HCT116 (cell line): ENCODE measurements at regions not wholly inside any gene's neighbourhood (a gene's known extent, or its start where the extent isn't known, plus 50 kb on each side); places are given as distances from the start of the nearest gene placed in this dataset.

Experiments used
- ATAC-seq: fragments of 200-7000 bp; cut with Tn5 transposase; 2 replicates; pipeline ENCODE4 v1.9.1; 2020; ENCODE audit warnings: mild to moderate bottlenecking, moderate library complexity
- BruUV-seq: library from RNA; stranded (reverse); fragments of 400-500 nt; replicated peaks from 2 replicates; lab custom pipeline; 2021; lab: Mats Ljungman, UMichigan
- CTCF ChIA-PET: fragments of 300-600 bp; sonication (Branson Sonifier 250); formaldehyde crosslinking; loops from one replicate; lab custom pipeline; 2021; ENCODE audit warnings: antibody characterized with exemption; lab: Charles Lee
- POLR2A ChIA-PET: fragments of 300-600, 350-600 bp; sonication (Branson Sonifier 250); formaldehyde crosslinking; loops from one replicate; lab custom pipeline; 2021; ENCODE audit warnings: antibody characterized with exemption; lab: Charles Lee
- RAD21 ChIA-PET, 2 experiments: fragments of 300-600 bp; sonication (Branson Sonifier 250); formaldehyde crosslinking; loops; one replicate each; lab custom pipeline; 2023; ENCODE audit warnings: low total read pairs in 2 of 2; ENCODE audit not compliant: uncharacterized antibody in 2 of 2, unreplicated experiment in 2 of 2, low non-redundant PET in 1 of 2; lab: Charles Lee
- DNase-seq: peaks from one replicate; pipeline ENCODE4 v3.0.0-alpha.2; 2010; ENCODE audit warnings: low read depth, low spot score
- H2AFZ ChIP-seq: fragments of 200-600 bp; shearing (Covaris generic), sonication (generic); 2 replicates; pipeline ENCODE4 v1.6.1; 2017; ENCODE audit warnings: low read depth, mixed run types, mixed read lengths, antibody characterized with exemption, low read length; ENCODE audit not compliant: poor library complexity, severe bottlenecking
- H3K27ac ChIP-seq: 2 replicates; pipeline ENCODE4 v1.5.1; 2012; ENCODE audit warnings: low read depth, low read length
- H3K27me3 ChIP-seq: fragments of 200-600 bp; sonication (generic); 2 replicates; pipeline ENCODE4 v1.6.1; 2016; ENCODE audit warnings: mixed run types, low read length, mixed read lengths; ENCODE audit not compliant: insufficient read depth
- H3K36me3 ChIP-seq, 2 experiments: fragments of 200-500 bp in 1 of 2; fragments of 200-600 bp in 1 of 2; sonication (Bioruptor generic) in 1 of 2; sonication (generic) in 1 of 2; 2 replicates each; pipeline versions ENCODE4 v1.5.1 to v1.6.1; 2014 to 2016; ENCODE audit warnings: low read length in 2 of 2, inconsistent platforms in 1 of 2, mixed read lengths in 1 of 2, mixed run types in 1 of 2; ENCODE audit not compliant: insufficient read depth in 2 of 2, control insufficient read depth in 1 of 2
- H3K4me1 ChIP-seq, 2 experiments: fragments of 200-600 bp in 1 of 2; sonication (generic) in 1 of 2; 2 replicates each; pipeline versions ENCODE4 v1.5.1 to v1.6.1; 2012 to 2017; ENCODE audit warnings: low read length in 2 of 2, inconsistent platforms in 1 of 2, mild to moderate bottlenecking in 1 of 2, mixed read lengths in 1 of 2, mixed run types in 1 of 2, moderate library complexity in 1 of 2; ENCODE audit not compliant: insufficient read depth in 2 of 2, control insufficient read depth in 1 of 2
- H3K4me2 ChIP-seq: fragments of 200-600 bp; sonication (generic); 2 replicates; pipeline ENCODE4 v1.6.1; 2017; ENCODE audit warnings: mixed run types, low read length, mixed read lengths
- H3K4me3 ChIP-seq, 2 experiments: fragments of 200-600 bp in 1 of 2; sonication (generic) in 1 of 2; replicated peaks in 1 of 2; 2 replicates each; pipeline ENCODE4 v1.5.1; 2011 to 2016; ENCODE audit warnings: low read length in 2 of 2, control low read depth in 1 of 2, low read depth in 1 of 2, mild to moderate bottlenecking in 1 of 2, mixed read lengths in 1 of 2, mixed run types in 1 of 2
- H3K79me2 ChIP-seq: fragments of 200-600 bp; sonication (generic); 2 replicates; pipeline ENCODE4 v1.6.1; 2017; ENCODE audit warnings: mild to moderate bottlenecking, mixed run types, low read length, moderate library complexity, mixed read lengths; ENCODE audit not compliant: insufficient read depth
- H3K9ac ChIP-seq: fragments of 200-600 bp; sonication (generic); 2 replicates; pipeline ENCODE4 v1.6.1; 2016; ENCODE audit warnings: low read length, mixed read lengths
- H3K9me2 ChIP-seq: fragments of 200-600 bp; sonication (generic), shearing (Covaris generic); 2 replicates; pipeline ENCODE4 v1.6.1; 2017; ENCODE audit warnings: mixed run types, mild to moderate bottlenecking, moderate library complexity; ENCODE audit not compliant: insufficient read depth
- H3K9me3 ChIP-seq, 2 experiments: fragments of 200-500 bp in 1 of 2; fragments of 200-600 bp in 1 of 2; sonication (Bioruptor generic) in 1 of 2; sonication (generic) in 1 of 2; 2 replicates each; pipeline ENCODE4 v1.6.1; 2014 to 2017; ENCODE audit warnings: low read length in 2 of 2, mixed read lengths in 2 of 2, inconsistent platforms in 1 of 2, low read depth in 1 of 2, mild to moderate bottlenecking in 1 of 2, mixed run types in 1 of 2, moderate library complexity in 1 of 2; ENCODE audit not compliant: control insufficient read depth in 1 of 2, insufficient read depth in 1 of 2
- H4K20me1 ChIP-seq: fragments of 200-600 bp; sonication (generic), shearing (Covaris generic); 2 replicates; pipeline ENCODE4 v1.6.1; 2017; ENCODE audit warnings: mixed run types, mild to moderate bottlenecking, moderate library complexity; ENCODE audit not compliant: insufficient read depth
- ELF1 ChIP-seq: IDR thresholded peaks from 2 replicates; pipeline ENCODE4 v1.6.1; 2012; ENCODE audit warnings: low read depth, borderline replicate concordance
- FOSL1 ChIP-seq: IDR thresholded peaks from 2 replicates; pipeline ENCODE4 v1.6.1; 2012; ENCODE audit warnings: low read depth
- JUND ChIP-seq: IDR thresholded peaks from 2 replicates; pipeline ENCODE4 v1.6.1; 2012
- POLR2A ChIP-seq: IDR thresholded peaks from 2 replicates; pipeline ENCODE4 v1.7.0; 2011; ENCODE audit warnings: borderline replicate concordance; ENCODE audit not compliant: insufficient read depth, insufficient read length; ENCODE audit errors: extremely low read depth
- RAD21 ChIP-seq: IDR thresholded peaks from 2 replicates; pipeline ENCODE4 v1.6.1; 2012; ENCODE audit warnings: low read depth, mild to moderate bottlenecking
- SIN3A ChIP-seq: IDR thresholded peaks from 2 replicates; pipeline ENCODE4 v1.6.1; 2012; ENCODE audit warnings: low read depth
- SP1 ChIP-seq: IDR thresholded peaks from 2 replicates; pipeline ENCODE4 v1.6.1; 2012; ENCODE audit warnings: low read depth
- SRF ChIP-seq: IDR thresholded peaks from 2 replicates; pipeline ENCODE4 v1.6.1; 2012; ENCODE audit warnings: low read depth
- YY1 ChIP-seq: IDR thresholded peaks from 2 replicates; pipeline ENCODE4 v1.6.1; 2011; ENCODE audit warnings: low read length, low read depth, moderate library complexity, mild to moderate bottlenecking; ENCODE audit not compliant: insufficient replicate concordance; ENCODE audit errors: extremely low read depth
- ZFX ChIP-seq: fragments of 450-650 bp; IDR thresholded peaks from 2 replicates; pipeline ENCODE4 v1.6.1; 2017
- ZNF274 ChIP-seq: fragments of 200-500 bp; sonication (Bioruptor generic); IDR thresholded peaks from 2 replicates; pipeline ENCODE4 v1.6.1; 2014; ENCODE audit warnings: mild to moderate bottlenecking, low read depth, low read length, inconsistent platforms
- intact Hi-C: fragments of 100-400 bp; cut with micrococcal nuclease; formaldehyde crosslinking; loops from 2 replicates; pipeline ENCODE4 v1.10.0; 2022
- TF ChIP-seq, protein P1 (sequence below): IDR thresholded peaks from 2 replicates; pipeline ENCODE4 v1.6.1; 2012
- TF ChIP-seq, protein P2 (sequence below): IDR thresholded peaks from 2 replicates; pipeline ENCODE4 v1.6.1; 2012
- TF ChIP-seq, protein P3 (sequence below): IDR thresholded peaks from 2 replicates; pipeline ENCODE4 v1.6.1; 2012; ENCODE audit warnings: low read depth
- TF ChIP-seq, protein P4 (sequence below), 3 experiments: fragments of 200-600 bp in 1 of 3; sonication (generic) in 1 of 3; IDR thresholded peaks in 2 of 3; conservative IDR thresholded peaks in 1 of 3; 2 replicates each; pipeline ENCODE4 v1.5.1; 2012 to 2017; ENCODE audit warnings: low read depth in 2 of 3, low read length in 2 of 3, antibody characterized with exemption in 1 of 3, borderline replicate concordance in 1 of 3, control low read depth in 1 of 3, mild to moderate bottlenecking in 1 of 3, mixed read lengths in 1 of 3, mixed run types in 1 of 3, moderate library complexity in 1 of 3; ENCODE audit not compliant: insufficient read depth in 1 of 3

DNA sequence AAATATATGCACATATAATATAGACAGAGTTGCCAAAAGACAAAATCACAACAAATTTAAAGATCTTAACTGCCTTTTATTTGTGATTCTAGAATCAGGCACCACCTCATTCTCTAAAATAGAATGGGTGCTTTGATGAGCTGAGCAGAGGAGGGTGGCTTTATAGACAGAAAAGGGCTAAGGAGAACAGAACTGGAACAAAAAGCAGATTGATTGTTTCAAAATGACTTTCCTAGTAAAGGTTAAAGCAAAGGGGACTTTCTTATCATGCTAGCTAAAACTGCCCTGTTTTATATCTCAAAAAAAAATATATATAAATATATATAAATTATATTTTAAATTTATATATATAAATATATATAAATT lies 287.6 kb downstream of the FAT3 start:
- Histone ChIP-seq H3K27me3 (no peaks in the 10 kb centered on the region), H3K9me3 (peaks cover 4 to 5% of the 10 kb centered on the region in 2 experiments; a peak in 2 of 4 replicates), H3K4me2 (no peak overlapping the region), H3K4me1 (no peaks in the 10 kb centered on the region), H3K4me3 (no peak overlapping the region), H3K36me3 (no peaks in the 10 kb centered on the region), H3K27ac (no peak overlapping the region), H3K79me2 (no peaks in the 10 kb centered on the region), H3K9me2 (no peaks in the 10 kb centered on the region), H2AFZ (no peak overlapping the region), H4K20me1 (no peaks in the 10 kb centered on the region), H3K9ac (no peak overlapping the region)
- TF ChIP-seq POLR2A (no peak), SP1 (no peak), RAD21 (no peak), ZFX (no peak), ZNF274 (no peak), FOSL1 (no peak), SRF (no peak), JUND (no peak), ELF1 (no peak), SIN3A (no peak), YY1 (no peak)
- TF ChIP-seq, protein P1, sequence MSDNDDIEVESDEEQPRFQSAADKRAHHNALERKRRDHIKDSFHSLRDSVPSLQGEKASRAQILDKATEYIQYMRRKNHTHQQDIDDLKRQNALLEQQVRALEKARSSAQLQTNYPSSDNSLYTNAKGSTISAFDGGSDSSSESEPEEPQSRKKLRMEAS: no peak
- TF ChIP-seq, protein P2, sequence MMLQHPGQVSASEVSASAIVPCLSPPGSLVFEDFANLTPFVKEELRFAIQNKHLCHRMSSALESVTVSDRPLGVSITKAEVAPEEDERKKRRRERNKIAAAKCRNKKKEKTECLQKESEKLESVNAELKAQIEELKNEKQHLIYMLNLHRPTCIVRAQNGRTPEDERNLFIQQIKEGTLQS: no peak
- TF ChIP-seq, protein P3, sequence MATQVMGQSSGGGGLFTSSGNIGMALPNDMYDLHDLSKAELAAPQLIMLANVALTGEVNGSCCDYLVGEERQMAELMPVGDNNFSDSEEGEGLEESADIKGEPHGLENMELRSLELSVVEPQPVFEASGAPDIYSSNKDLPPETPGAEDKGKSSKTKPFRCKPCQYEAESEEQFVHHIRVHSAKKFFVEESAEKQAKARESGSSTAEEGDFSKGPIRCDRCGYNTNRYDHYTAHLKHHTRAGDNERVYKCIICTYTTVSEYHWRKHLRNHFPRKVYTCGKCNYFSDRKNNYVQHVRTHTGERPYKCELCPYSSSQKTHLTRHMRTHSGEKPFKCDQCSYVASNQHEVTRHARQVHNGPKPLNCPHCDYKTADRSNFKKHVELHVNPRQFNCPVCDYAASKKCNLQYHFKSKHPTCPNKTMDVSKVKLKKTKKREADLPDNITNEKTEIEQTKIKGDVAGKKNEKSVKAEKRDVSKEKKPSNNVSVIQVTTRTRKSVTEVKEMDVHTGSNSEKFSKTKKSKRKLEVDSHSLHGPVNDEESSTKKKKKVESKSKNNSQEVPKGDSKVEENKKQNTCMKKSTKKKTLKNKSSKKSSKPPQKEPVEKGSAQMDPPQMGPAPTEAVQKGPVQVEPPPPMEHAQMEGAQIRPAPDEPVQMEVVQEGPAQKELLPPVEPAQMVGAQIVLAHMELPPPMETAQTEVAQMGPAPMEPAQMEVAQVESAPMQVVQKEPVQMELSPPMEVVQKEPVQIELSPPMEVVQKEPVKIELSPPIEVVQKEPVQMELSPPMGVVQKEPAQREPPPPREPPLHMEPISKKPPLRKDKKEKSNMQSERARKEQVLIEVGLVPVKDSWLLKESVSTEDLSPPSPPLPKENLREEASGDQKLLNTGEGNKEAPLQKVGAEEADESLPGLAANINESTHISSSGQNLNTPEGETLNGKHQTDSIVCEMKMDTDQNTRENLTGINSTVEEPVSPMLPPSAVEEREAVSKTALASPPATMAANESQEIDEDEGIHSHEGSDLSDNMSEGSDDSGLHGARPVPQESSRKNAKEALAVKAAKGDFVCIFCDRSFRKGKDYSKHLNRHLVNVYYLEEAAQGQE: no peak
- TF ChIP-seq, protein P4, sequence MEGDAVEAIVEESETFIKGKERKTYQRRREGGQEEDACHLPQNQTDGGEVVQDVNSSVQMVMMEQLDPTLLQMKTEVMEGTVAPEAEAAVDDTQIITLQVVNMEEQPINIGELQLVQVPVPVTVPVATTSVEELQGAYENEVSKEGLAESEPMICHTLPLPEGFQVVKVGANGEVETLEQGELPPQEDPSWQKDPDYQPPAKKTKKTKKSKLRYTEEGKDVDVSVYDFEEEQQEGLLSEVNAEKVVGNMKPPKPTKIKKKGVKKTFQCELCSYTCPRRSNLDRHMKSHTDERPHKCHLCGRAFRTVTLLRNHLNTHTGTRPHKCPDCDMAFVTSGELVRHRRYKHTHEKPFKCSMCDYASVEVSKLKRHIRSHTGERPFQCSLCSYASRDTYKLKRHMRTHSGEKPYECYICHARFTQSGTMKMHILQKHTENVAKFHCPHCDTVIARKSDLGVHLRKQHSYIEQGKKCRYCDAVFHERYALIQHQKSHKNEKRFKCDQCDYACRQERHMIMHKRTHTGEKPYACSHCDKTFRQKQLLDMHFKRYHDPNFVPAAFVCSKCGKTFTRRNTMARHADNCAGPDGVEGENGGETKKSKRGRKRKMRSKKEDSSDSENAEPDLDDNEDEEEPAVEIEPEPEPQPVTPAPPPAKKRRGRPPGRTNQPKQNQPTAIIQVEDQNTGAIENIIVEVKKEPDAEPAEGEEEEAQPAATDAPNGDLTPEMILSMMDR (IDR thresholded peaks at IDR 0.05 in 2 of 3, conservative IDR thresholded peaks at IDR 0.05 in 1 of 3; ENCODE audit: borderline replicate concordance in 1 of 3, insufficient read depth in 1 of 3, low read depth in 2 of 3, low read length in 2 of 3): no peak
- no peak for DNase-seq
- ATAC-seq: no peak
- intact Hi-C loops: no loop called here
- RAD21 ChIA-PET: no interaction called here
- CTCF ChIA-PET: no interaction called here
- POLR2A ChIA-PET: no interaction called here
- BruUV-seq: no TSS peak
